RPMI8226 (cell line): ENCODE measurements at regions not wholly inside any gene's neighbourhood (a gene's known extent, or its start where the extent isn't known, plus 50 kb on each side); places are given as distances from the start of the nearest gene placed in this dataset.

ENCODE experiments used
- DNase-seq: peaks from one replicate; pipeline ENCODE4 v3.0.0-alpha.2; 2015

GRCh38 chr11:127255209-127255608 is 254.6 kb upstream of the KIRREL3 start:
- DNase-seq: no peak

- no peak for DNase-seq
These were observed 251.8 kb upstream of the KIRREL3 start for GRCh38 chr11:127252321-127252720.

- DNase-seq: no peak
These were observed 249.0 kb upstream of the KIRREL3 start for GRCh38 chr11:127249576-127249975.

GRCh38 chr11:127248476-127248875 is 247.9 kb upstream of the KIRREL3 start:
- no peak for DNase-seq

GRCh38 chr11:127247261-127247851 is 246.8 kb upstream of the KIRREL3 start:
- DNase-seq: no peak

GRCh38 chr11:127242676-127243075 is 242.1 kb upstream of the KIRREL3 start:
- no peak for DNase-seq

- no peak for DNase-seq
These were observed 237.8 kb upstream of the KIRREL3 start for GRCh38 chr11:127238321-127238720.

- DNase-seq: no peak
These were observed 236.2 kb upstream of the KIRREL3 start for GRCh38 chr11:127236776-127237175.

- DNase-seq: no peak
These were observed 233.4 kb upstream of the KIRREL3 start for GRCh38 chr11:127233998-127234397.

GRCh38 chr11:127230392-127230791 is 229.8 kb upstream of the KIRREL3 start:
- DNase-seq: no peak

- no peak for DNase-seq
These were observed 226.4 kb upstream of the KIRREL3 start for GRCh38 chr11:127226949-127227348.

- no peak for DNase-seq
These were observed 225.8 kb upstream of the KIRREL3 start for GRCh38 chr11:127226380-127226779.

GRCh38 chr11:127225619-127226018 is 225.0 kb upstream of the KIRREL3 start:
- no peak for DNase-seq

GRCh38 chr11:127224276-127224675 is 223.7 kb upstream of the KIRREL3 start:
- no peak for DNase-seq

GRCh38 chr11:127223633-127224032 is 223.1 kb upstream of the KIRREL3 start:
- DNase-seq: no peak

- DNase-seq: no peak
These were observed 222.5 kb upstream of the KIRREL3 start for GRCh38 chr11:127223026-127223425.

GRCh38 chr11:127219704-127220103 is 219.1 kb upstream of the KIRREL3 start:
- DNase-seq: no peak

- DNase-seq: no peak
These were observed 217.7 kb upstream of the KIRREL3 start for GRCh38 chr11:127218275-127218608.

GRCh38 chr11:127217452-127218274 is 217.1 kb upstream of the KIRREL3 start:
- DNase-seq: no peak

GRCh38 chr11:127205688-127206217 is 205.2 kb upstream of the KIRREL3 start:
- no peak for DNase-seq

GRCh38 chr11:127203490-127203889 is 202.9 kb upstream of the KIRREL3 start:
- DNase-seq: no peak

- DNase-seq: no peak
These were observed 201.5 kb upstream of the KIRREL3 start for GRCh38 chr11:127202105-127202504.

- no peak for DNase-seq
These were observed 198.8 kb upstream of the KIRREL3 start for GRCh38 chr11:127199306-127199801.

- no peak for DNase-seq
These were observed 195.0 kb upstream of the KIRREL3 start for GRCh38 chr11:127195501-127196120.
